ENCODE measurements at regions not wholly inside any gene's neighbourhood (a gene's known extent, or its start where the extent isn't known, plus 50 kb on each side); places are given as distances from the start of the nearest gene placed in this dataset.
A peak's percentile ranks its signal among the peaks of the same experiment; 100 is the strongest.

DNA sequence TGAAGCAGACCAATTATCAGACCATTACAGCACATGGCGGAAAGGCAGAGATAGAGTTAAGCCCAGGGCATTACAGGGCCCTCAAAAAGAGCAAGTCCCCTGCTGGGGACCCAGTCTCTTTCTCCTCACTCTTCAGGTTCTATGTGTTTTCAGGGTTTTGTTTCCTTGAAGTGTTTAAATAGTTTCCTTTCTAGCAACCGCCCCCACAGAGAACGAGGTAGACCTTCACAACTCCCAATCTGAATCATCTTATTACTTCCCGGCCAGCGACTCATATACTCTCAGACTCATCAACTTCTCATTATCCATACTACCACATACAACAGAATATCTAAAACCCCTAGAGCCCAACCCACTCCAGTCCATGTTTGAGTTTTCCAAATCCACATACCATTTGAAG lies 526.6 kb upstream of the ARID1B start:
- Histone ChIP-seq H3K27me3 (no peaks in the 10 kb centered on the region), H3K36me3 (no peaks in the 10 kb centered on the region), H3K9ac (no peak overlapping the region), H4K20me1 (ENCODE audit: low read depth) (no peaks in the 10 kb centered on the region), H3K4me2 (no peak overlapping the region), H2AFZ (replicated peaks) (no peak overlapping the region), H3F3A (ENCODE audit: low read depth) (no peaks in the 10 kb centered on the region), H3K4me3 (no peak overlapping the region), H3K4me1 (peaks cover 14% of the 10 kb centered on the region), H3K27ac (no peak overlapping the region), H3K9me3 (ENCODE audit: low read depth) (no peaks in the 10 kb centered on the region), H3K79me2 (ENCODE audit: low read depth) (no peaks in the 10 kb centered on the region)
- Mint-ChIP-seq H3K27me3 (ENCODE audit: insufficient read depth, low read depth) (peaks cover 5% of the 10 kb centered on the region), H3K4me3 (no peak overlapping the region), H3K27ac (no peak overlapping the region), H3K4me1 (peaks cover 23% of the 10 kb centered on the region), H3K9me3 (no peaks in the 10 kb centered on the region), H3K36me3 (no peaks in the 10 kb centered on the region)
- TF ChIP-seq, protein P1, sequence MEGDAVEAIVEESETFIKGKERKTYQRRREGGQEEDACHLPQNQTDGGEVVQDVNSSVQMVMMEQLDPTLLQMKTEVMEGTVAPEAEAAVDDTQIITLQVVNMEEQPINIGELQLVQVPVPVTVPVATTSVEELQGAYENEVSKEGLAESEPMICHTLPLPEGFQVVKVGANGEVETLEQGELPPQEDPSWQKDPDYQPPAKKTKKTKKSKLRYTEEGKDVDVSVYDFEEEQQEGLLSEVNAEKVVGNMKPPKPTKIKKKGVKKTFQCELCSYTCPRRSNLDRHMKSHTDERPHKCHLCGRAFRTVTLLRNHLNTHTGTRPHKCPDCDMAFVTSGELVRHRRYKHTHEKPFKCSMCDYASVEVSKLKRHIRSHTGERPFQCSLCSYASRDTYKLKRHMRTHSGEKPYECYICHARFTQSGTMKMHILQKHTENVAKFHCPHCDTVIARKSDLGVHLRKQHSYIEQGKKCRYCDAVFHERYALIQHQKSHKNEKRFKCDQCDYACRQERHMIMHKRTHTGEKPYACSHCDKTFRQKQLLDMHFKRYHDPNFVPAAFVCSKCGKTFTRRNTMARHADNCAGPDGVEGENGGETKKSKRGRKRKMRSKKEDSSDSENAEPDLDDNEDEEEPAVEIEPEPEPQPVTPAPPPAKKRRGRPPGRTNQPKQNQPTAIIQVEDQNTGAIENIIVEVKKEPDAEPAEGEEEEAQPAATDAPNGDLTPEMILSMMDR (IDR thresholded peaks at IDR 0.05) = no peak
- no peak for TF ChIP-seq EZH2 (IDR thresholded peaks at IDR 0.05)
- TF ChIP-seq EZH2phosphoT487 (IDR thresholded peaks at IDR 0.05) = no peak
- no peak for DNase-seq (ENCODE audit: low spot score)

DNA sequence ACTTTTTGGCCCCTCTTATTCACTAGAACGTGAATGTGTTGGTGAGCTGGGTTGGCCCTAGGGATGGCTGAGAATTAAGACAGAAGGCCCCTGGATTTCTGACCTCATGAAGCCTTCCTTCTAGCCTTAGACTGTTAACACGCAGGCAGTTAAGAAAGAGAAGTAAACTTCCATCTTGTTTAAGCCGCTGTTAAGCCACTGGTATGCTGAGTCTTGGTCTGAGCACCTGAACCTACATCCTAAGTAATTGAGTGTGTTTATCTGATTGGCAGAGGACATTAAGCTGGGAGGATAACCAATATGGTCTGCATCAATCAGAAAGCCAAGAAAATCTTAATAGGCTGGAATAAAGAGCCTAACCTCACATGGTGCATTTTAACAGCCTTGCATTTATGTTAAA lies 535.0 kb upstream of the ARID1B start:
- no peaks in the 10 kb centered on the region for H3K4me1 ChIP-seq
- Mint-ChIP-seq H3K27ac (no peak overlapping the region), H3K27me3 (ENCODE audit: insufficient read depth, low read depth) (peaks cover 2% of the 10 kb centered on the region), H3K36me3 (no peaks in the 10 kb centered on the region), H3K9me3 (no peaks in the 10 kb centered on the region), H3K4me3 (no peak overlapping the region), H3K4me1 (no peaks in the 10 kb centered on the region)
- DNase-seq (ENCODE audit: low spot score) = no peak
- no peaks in the 10 kb centered on the region for H3K27me3 ChIP-seq
- no peaks in the 10 kb centered on the region for H3F3A ChIP-seq (ENCODE audit: low read depth)
- H3K27ac ChIP-seq = no peak overlapping the region
- H2AFZ ChIP-seq (replicated peaks) = peak overlapping the region; percentile 35
- no peaks in the 10 kb centered on the region for H3K9me3 ChIP-seq (ENCODE audit: low read depth)
- H3K4me3 ChIP-seq = no peak overlapping the region
- TF ChIP-seq EZH2phosphoT487 (IDR thresholded peaks at IDR 0.05) (no peak), EZH2 (IDR thresholded peaks at IDR 0.05) (no peak)
- TF ChIP-seq, protein P1 (IDR thresholded peaks at IDR 0.05) = no peak
- no peaks in the 10 kb centered on the region for H4K20me1 ChIP-seq (ENCODE audit: low read depth)
- H3K4me2 ChIP-seq = no peak overlapping the region
- no peaks in the 10 kb centered on the region for H3K79me2 ChIP-seq (ENCODE audit: low read depth)
- H3K36me3 ChIP-seq = no peaks in the 10 kb centered on the region
- H3K9ac ChIP-seq = no peak overlapping the region

DNA sequence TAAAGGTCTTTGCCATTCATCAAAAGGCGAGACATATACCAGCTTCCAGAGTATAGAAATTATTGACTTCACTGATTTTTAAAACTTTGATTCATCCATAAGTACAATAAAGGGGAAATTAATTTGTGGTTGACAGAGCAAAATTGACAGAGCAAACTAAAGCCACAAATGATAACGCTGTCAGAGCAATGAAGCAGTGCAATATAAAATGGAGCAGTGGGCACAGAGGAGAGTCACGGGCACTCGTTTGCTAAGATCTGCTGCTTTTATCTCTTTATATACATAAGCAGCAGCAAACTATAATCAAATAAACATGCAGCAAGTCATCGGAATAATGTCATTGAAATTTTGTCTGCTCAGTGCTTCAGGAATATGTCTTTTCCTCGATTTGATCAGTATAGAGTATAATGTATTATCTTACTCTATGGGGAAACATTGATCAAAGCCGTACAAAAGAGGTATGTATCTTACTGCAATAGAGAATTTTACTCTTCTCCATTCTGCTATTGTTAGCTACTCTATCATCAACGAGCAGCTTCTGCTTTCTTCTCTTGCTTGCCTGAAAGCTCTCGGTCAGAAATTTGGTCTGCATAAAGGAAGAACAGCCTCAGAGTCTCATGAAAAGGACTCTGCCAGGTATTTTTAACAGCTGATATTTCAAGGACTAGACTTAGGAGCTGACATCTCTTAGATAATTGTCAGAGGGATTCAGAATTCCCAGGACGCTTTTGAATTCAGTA lies 546.0 kb upstream of the ARID1B start:
- Histone ChIP-seq H3K4me1 (no peaks in the 10 kb centered on the region), H3F3A (ENCODE audit: low read depth) (no peaks in the 10 kb centered on the region), H3K4me3 (no peak overlapping the region), H3K27me3 (no peaks in the 10 kb centered on the region), H3K4me2 (no peak overlapping the region), H3K27ac (no peak overlapping the region), H3K79me2 (ENCODE audit: low read depth) (no peaks in the 10 kb centered on the region), H3K36me3 (no peaks in the 10 kb centered on the region), H2AFZ (replicated peaks) (no peak overlapping the region), H3K9me3 (ENCODE audit: low read depth) (no peaks in the 10 kb centered on the region), H3K9ac (no peak overlapping the region), H4K20me1 (ENCODE audit: low read depth) (no peaks in the 10 kb centered on the region)
- Mint-ChIP-seq H3K9me3 (no peaks in the 10 kb centered on the region), H3K4me1 (no peaks in the 10 kb centered on the region), H3K27ac (no peak overlapping the region), H3K4me3 (no peak overlapping the region), H3K27me3 (ENCODE audit: insufficient read depth, low read depth) (peaks cover 4% of the 10 kb centered on the region), H3K36me3 (no peaks in the 10 kb centered on the region)
- TF ChIP-seq, protein P1 (IDR thresholded peaks at IDR 0.05) = no peak
- TF ChIP-seq EZH2 (IDR thresholded peaks at IDR 0.05) (no peak), EZH2phosphoT487 (IDR thresholded peaks at IDR 0.05) (no peak)
- no peak for DNase-seq (ENCODE audit: low spot score)

Measured in neural progenitor cell (in vitro differentiated cells).